ENCODE measurements at regions not wholly inside any gene's neighbourhood (a gene's known extent, or its start where the extent isn't known, plus 50 kb on each side); places are given as distances from the start of the nearest gene placed in this dataset.

- no peak for TF ChIP-seq POLR2A (IDR thresholded peaks at IDR 0.05)
- TF ChIP-seq, protein P1, sequence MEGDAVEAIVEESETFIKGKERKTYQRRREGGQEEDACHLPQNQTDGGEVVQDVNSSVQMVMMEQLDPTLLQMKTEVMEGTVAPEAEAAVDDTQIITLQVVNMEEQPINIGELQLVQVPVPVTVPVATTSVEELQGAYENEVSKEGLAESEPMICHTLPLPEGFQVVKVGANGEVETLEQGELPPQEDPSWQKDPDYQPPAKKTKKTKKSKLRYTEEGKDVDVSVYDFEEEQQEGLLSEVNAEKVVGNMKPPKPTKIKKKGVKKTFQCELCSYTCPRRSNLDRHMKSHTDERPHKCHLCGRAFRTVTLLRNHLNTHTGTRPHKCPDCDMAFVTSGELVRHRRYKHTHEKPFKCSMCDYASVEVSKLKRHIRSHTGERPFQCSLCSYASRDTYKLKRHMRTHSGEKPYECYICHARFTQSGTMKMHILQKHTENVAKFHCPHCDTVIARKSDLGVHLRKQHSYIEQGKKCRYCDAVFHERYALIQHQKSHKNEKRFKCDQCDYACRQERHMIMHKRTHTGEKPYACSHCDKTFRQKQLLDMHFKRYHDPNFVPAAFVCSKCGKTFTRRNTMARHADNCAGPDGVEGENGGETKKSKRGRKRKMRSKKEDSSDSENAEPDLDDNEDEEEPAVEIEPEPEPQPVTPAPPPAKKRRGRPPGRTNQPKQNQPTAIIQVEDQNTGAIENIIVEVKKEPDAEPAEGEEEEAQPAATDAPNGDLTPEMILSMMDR (IDR thresholded peaks at IDR 0.05): no peak
- TF ChIP-seq EP300 (IDR thresholded peaks at IDR 0.05): no peak
- Histone ChIP-seq H3K9me3 (no peaks in the 10 kb centered on the region), H3K4me1 (no peaks in the 10 kb centered on the region), H3K36me3 (no peaks in the 10 kb centered on the region), H3K27me3 (no peaks in the 10 kb centered on the region), H3K4me3 (no peak overlapping the region), H3K27ac (no peak overlapping the region)
- no peak for DNase-seq (ENCODE audit: low spot score in 2 of 2)
- WGBS, 2 donors: 77 to 89% methylated on average over 8 of the region's 8 CpGs
Observed at GRCh38 chr10:130863044-130863443, 448.5 kb downstream of the TCERG1L start.

- no peaks in the 10 kb centered on the region for H3K36me3 ChIP-seq
- WGBS, 2 donors: 68 to 72% methylated on average over 17 of the region's 17 CpGs
- no peak for TF ChIP-seq EP300 (IDR thresholded peaks at IDR 0.05)
- TF ChIP-seq, protein P1 (IDR thresholded peaks at IDR 0.05): no peak
- no peak for TF ChIP-seq POLR2A (IDR thresholded peaks at IDR 0.05)
- no peaks in the 10 kb centered on the region for H3K9me3 ChIP-seq
- no peak overlapping the region for H3K27ac ChIP-seq
- DNase-seq (ENCODE audit: low spot score in 2 of 2): no peak
- H3K4me1 ChIP-seq: no peaks in the 10 kb centered on the region
- H3K4me3 ChIP-seq: no peak overlapping the region
- H3K27me3 ChIP-seq: no peaks in the 10 kb centered on the region
Observed at GRCh38 chr10:130864961-130865818, 446.3 kb downstream of the TCERG1L start.

- 89 to 98% methylated on average over 7 of the region's 7 CpGs for WGBS, 2 donors
- Histone ChIP-seq H3K27me3 (no peaks in the 10 kb centered on the region), H3K4me1 (no peaks in the 10 kb centered on the region), H3K4me3 (no peak overlapping the region), H3K27ac (no peak overlapping the region), H3K36me3 (no peaks in the 10 kb centered on the region), H3K9me3 (no peaks in the 10 kb centered on the region)
- no peak for TF ChIP-seq EP300 (IDR thresholded peaks at IDR 0.05)
- TF ChIP-seq, protein P1 (IDR thresholded peaks at IDR 0.05): no peak
- no peak for TF ChIP-seq POLR2A (IDR thresholded peaks at IDR 0.05)
- no peak for DNase-seq (ENCODE audit: low spot score in 2 of 2)
Observed at GRCh38 chr10:130866857-130867256, 444.7 kb downstream of the TCERG1L start.

DNA sequence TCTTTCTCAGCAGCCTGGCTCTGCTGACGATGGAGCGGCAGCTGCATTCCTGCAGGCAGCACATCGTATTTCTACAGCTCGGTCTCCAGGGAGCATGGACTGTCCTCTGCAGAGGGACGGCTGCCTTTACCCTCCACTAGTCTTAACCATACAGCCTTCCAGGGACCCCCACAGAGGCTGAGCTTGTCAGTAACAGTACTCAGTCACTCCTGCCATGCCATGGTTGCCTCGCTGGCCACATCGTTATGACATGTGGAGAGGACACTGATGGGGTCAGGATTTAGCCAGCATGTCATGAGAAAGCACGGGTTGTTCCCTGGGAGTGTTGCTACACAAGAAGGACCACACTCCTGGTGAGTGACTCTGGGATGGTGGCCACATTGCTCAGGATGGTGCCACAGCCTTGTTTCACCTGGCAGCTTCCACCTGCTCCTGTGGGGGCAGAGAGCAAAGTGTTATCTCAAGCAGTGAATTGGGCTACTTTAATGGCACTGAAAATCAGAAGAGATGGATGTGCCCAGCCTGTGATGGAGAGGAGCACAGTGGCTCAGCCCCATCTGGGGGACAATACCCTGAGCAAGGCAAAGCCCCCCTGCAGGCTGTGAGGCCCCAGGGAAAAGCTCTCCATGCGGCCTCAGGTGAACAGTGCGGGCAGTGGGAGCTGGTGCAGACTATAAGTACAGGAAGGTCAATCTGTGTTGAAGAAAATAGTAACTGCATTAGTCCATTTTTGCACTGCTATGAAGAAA is 443.9 kb downstream of the TCERG1L start:
- DNase-seq (ENCODE audit: low spot score in 2 of 2): no peak
- no peaks in the 10 kb centered on the region for H3K27me3 ChIP-seq
- 70 to 84% methylated on average over 10 of the region's 10 CpGs for WGBS, 2 donors
- H3K9me3 ChIP-seq: no peaks in the 10 kb centered on the region
- H3K4me1 ChIP-seq: no peaks in the 10 kb centered on the region
- no peak overlapping the region for H3K27ac ChIP-seq
- H3K4me3 ChIP-seq: no peak overlapping the region
- TF ChIP-seq, protein P1 (IDR thresholded peaks at IDR 0.05): no peak
- no peak for TF ChIP-seq POLR2A (IDR thresholded peaks at IDR 0.05)
- no peak for TF ChIP-seq EP300 (IDR thresholded peaks at IDR 0.05)
- H3K36me3 ChIP-seq: no peaks in the 10 kb centered on the region
